DND-41 (cell line): ENCODE measurements at regions not wholly inside any gene's neighbourhood (a gene's known extent, or its start where the extent isn't known, plus 50 kb on each side); places are given as distances from the start of the nearest gene placed in this dataset.

Source experiments
- ATAC-seq: fragments of 200-7000 bp; cut with Tn5 transposase; 3 replicates; pipeline ENCODE4 v1.9.1; 2021; ENCODE audit warnings: low read depth; ENCODE audit not compliant: insufficient read depth
- DNase-seq: peaks from one replicate; pipeline ENCODE4 v3.0.0-alpha.2; 2020
- H2AFZ ChIP-seq: 2 replicates; pipeline ENCODE4 v1.6.0; 2012; ENCODE audit warnings: low read depth, low read length
- H3K27ac ChIP-seq: 2 replicates; pipeline ENCODE4 v1.5.1; 2012; ENCODE audit warnings: low read length, inconsistent platforms
- H3K27me3 ChIP-seq: fragments of 200-600 bp; sonication (generic); 2 replicates; pipeline ENCODE4 v1.6.0; 2012; ENCODE audit warnings: low read length, mild to moderate bottlenecking, inconsistent platforms; ENCODE audit not compliant: insufficient read depth, poor library complexity
- H3K36me3 ChIP-seq: 2 replicates; pipeline ENCODE4 v1.5.1; 2012; ENCODE audit warnings: low read length, inconsistent platforms; ENCODE audit not compliant: insufficient read depth
- H3K4me1 ChIP-seq: 2 replicates; pipeline ENCODE4 v1.5.1; 2012; ENCODE audit warnings: mild to moderate bottlenecking, low read length; ENCODE audit not compliant: insufficient read depth
- H3K4me2 ChIP-seq: 2 replicates; pipeline ENCODE4 v1.6.0; 2012; ENCODE audit warnings: mild to moderate bottlenecking, moderate library complexity, low read length, inconsistent platforms; ENCODE audit not compliant: insufficient read depth
- H3K4me3 ChIP-seq, 2 experiments: fragments of 200-600 bp in 1 of 2; shearing (Covaris generic) in 1 of 2; 2 replicates each; pipeline ENCODE4 v1.5.1; 2012 to 2016; ENCODE audit warnings: inconsistent platforms in 2 of 2, low read length in 2 of 2, mild to moderate bottlenecking in 2 of 2, low read depth in 1 of 2, moderate library complexity in 1 of 2
- H3K79me2 ChIP-seq: 2 replicates; pipeline ENCODE4 v1.6.0; 2012; ENCODE audit warnings: low read length, inconsistent platforms; ENCODE audit not compliant: insufficient read depth
- H3K9ac ChIP-seq: 2 replicates; pipeline ENCODE4 v1.6.0; 2012; ENCODE audit warnings: low read depth, mild to moderate bottlenecking, inconsistent platforms, low read length, moderate library complexity
- H3K9me3 ChIP-seq: 2 replicates; pipeline ENCODE4 v1.5.1; 2012; ENCODE audit warnings: low read length, moderate library complexity, mild to moderate bottlenecking, inconsistent platforms; ENCODE audit not compliant: insufficient read depth, severe bottlenecking
- H4K20me1 ChIP-seq: 2 replicates; pipeline ENCODE4 v1.6.0; 2012; ENCODE audit warnings: low read length; ENCODE audit not compliant: insufficient read depth
- EZH2 ChIP-seq: IDR thresholded peaks from 3 replicates; pipeline ENCODE4 v1.6.1; 2012; ENCODE audit warnings: borderline replicate concordance, low read depth, mild to moderate bottlenecking, moderate library complexity, low read length, inconsistent platforms; ENCODE audit not compliant: severe bottlenecking
- TF ChIP-seq, protein P1 (sequence below): IDR thresholded peaks from 2 replicates; pipeline ENCODE4 v1.5.1; 2012; ENCODE audit warnings: borderline replicate concordance, low read length, moderate library complexity, mild to moderate bottlenecking; ENCODE audit not compliant: poor library complexity, severe bottlenecking; ENCODE audit errors: extremely low read depth

- H3K9ac ChIP-seq, result no peak overlapping the region
- no peak for DNase-seq
Observed at GRCh38 chr1:244118109-244118761, 67.2 kb downstream of the ZBTB18 start.

GRCh38 chr1:244128591-244129383 lies 77.7 kb downstream of the ZBTB18 start:
- Histone ChIP-seq H3K9me3 (no peaks in the 10 kb centered on the region), H3K36me3 (no peaks in the 10 kb centered on the region), H2AFZ (no peak overlapping the region), H3K79me2 (no peaks in the 10 kb centered on the region), H3K9ac (no peak overlapping the region), H3K27me3 (no peaks in the 10 kb centered on the region), H3K4me3 (no peak overlapping the region), H4K20me1 (no peaks in the 10 kb centered on the region), H3K27ac (no peak overlapping the region), H3K4me2 (no peak overlapping the region), H3K4me1 (no peaks in the 10 kb centered on the region)
- no peak for DNase-seq
- no peak for ATAC-seq
- no peak for TF ChIP-seq EZH2
- TF ChIP-seq, protein P1, sequence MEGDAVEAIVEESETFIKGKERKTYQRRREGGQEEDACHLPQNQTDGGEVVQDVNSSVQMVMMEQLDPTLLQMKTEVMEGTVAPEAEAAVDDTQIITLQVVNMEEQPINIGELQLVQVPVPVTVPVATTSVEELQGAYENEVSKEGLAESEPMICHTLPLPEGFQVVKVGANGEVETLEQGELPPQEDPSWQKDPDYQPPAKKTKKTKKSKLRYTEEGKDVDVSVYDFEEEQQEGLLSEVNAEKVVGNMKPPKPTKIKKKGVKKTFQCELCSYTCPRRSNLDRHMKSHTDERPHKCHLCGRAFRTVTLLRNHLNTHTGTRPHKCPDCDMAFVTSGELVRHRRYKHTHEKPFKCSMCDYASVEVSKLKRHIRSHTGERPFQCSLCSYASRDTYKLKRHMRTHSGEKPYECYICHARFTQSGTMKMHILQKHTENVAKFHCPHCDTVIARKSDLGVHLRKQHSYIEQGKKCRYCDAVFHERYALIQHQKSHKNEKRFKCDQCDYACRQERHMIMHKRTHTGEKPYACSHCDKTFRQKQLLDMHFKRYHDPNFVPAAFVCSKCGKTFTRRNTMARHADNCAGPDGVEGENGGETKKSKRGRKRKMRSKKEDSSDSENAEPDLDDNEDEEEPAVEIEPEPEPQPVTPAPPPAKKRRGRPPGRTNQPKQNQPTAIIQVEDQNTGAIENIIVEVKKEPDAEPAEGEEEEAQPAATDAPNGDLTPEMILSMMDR, result no peak

More at GRCh38 chr1:244118109-244118761, 67.2 kb downstream of the ZBTB18 start:
- no peak for TF ChIP-seq EZH2
- TF ChIP-seq, protein P1, result no peak
- Histone ChIP-seq H3K79me2 (no peaks in the 10 kb centered on the region), H3K36me3 (no peaks in the 10 kb centered on the region), H3K4me3 (no peak overlapping the region), H3K4me1 (no peaks in the 10 kb centered on the region), H4K20me1 (no peaks in the 10 kb centered on the region), H3K27ac (no peak overlapping the region), H3K9me3 (no peaks in the 10 kb centered on the region), H2AFZ (no peak overlapping the region), H3K4me2 (no peak overlapping the region), H3K27me3 (peaks cover 2% of the 10 kb centered on the region)
- no peak for ATAC-seq

GRCh38 chr1:244137276-244137675 lies 86.2 kb downstream of the ZBTB18 start:
- H3K4me2 ChIP-seq, result no peak overlapping the region
- TF ChIP-seq, protein P1, result no peak
- no peak for TF ChIP-seq EZH2
- no peak overlapping the region for H3K27ac ChIP-seq
- no peak overlapping the region for H3K4me3 ChIP-seq
- H3K4me1 ChIP-seq, result no peaks in the 10 kb centered on the region
- no peaks in the 10 kb centered on the region for H3K9me3 ChIP-seq
- no peaks in the 10 kb centered on the region for H3K36me3 ChIP-seq
- H2AFZ ChIP-seq, result no peak overlapping the region
- no peak for ATAC-seq
- no peaks in the 10 kb centered on the region for H4K20me1 ChIP-seq
- no peak overlapping the region for H3K9ac ChIP-seq
- no peaks in the 10 kb centered on the region for H3K79me2 ChIP-seq
- H3K27me3 ChIP-seq, result no peaks in the 10 kb centered on the region
- DNase-seq, result no peak
